ENCODE measurements at regions not wholly inside any gene's neighbourhood (a gene's known extent, or its start where the extent isn't known, plus 50 kb on each side); places are given as distances from the start of the nearest gene placed in this dataset.

DNA sequence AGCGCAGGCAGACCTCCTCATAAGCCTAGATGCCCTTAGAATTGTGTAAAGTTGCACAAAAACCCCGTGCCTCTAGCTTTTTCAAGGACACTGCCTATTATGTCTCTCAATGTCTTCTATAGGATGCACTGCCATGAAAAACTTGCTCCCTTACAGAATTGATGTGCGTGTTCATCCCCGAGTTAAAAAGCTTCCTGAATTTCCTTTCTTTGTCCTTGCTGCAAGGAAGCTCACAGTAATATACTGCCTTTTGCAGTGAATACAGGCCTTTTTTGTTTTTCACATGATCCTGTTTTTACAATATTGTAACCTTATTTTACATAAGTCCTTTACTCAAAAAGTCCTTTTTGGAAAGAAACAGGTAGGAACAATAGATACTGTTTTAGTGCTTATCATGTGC lies 193.0 kb downstream of the TTLL7 start:
- TF ChIP-seq EP300 (IDR thresholded peaks at IDR 0.05) (no peak), POLR2A (IDR thresholded peaks at IDR 0.05; ENCODE audit: low read depth) (no peak), POLR2AphosphoS5 (IDR thresholded peaks at IDR 0.05) (no peak)
- TF ChIP-seq, protein P1, sequence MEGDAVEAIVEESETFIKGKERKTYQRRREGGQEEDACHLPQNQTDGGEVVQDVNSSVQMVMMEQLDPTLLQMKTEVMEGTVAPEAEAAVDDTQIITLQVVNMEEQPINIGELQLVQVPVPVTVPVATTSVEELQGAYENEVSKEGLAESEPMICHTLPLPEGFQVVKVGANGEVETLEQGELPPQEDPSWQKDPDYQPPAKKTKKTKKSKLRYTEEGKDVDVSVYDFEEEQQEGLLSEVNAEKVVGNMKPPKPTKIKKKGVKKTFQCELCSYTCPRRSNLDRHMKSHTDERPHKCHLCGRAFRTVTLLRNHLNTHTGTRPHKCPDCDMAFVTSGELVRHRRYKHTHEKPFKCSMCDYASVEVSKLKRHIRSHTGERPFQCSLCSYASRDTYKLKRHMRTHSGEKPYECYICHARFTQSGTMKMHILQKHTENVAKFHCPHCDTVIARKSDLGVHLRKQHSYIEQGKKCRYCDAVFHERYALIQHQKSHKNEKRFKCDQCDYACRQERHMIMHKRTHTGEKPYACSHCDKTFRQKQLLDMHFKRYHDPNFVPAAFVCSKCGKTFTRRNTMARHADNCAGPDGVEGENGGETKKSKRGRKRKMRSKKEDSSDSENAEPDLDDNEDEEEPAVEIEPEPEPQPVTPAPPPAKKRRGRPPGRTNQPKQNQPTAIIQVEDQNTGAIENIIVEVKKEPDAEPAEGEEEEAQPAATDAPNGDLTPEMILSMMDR (IDR thresholded peaks at IDR 0.05) = no peak
- H3K4me1 ChIP-seq = peaks cover 5 to 19% (median 12%) of the 10 kb centered on the region in 4 donors
- intact Hi-C loops (cut with DNase I) = no loop called here
- no peaks in the 10 kb centered on the region for H3K27me3 ChIP-seq
- 96% methylated on average over 4 of the region's 4 CpGs for WGBS
- H3K9me3 ChIP-seq = no peaks in the 10 kb centered on the region
- H3K27ac ChIP-seq (replicated peaks in 1 of 4) = no peak overlapping the region
- H3K4me3 ChIP-seq = no peak overlapping the region
- H3K36me3 ChIP-seq = no peaks in the 10 kb centered on the region
- DNase-seq (ENCODE audit: extremely low spot score) = no peak

GRCh38 chr1:83802460-83803152 lies 196.3 kb downstream of the TTLL7 start:
- no peak overlapping the region for H3K27ac ChIP-seq (replicated peaks in 1 of 4)
- 72% methylated on average over 8 of the region's 8 CpGs for WGBS

DNA sequence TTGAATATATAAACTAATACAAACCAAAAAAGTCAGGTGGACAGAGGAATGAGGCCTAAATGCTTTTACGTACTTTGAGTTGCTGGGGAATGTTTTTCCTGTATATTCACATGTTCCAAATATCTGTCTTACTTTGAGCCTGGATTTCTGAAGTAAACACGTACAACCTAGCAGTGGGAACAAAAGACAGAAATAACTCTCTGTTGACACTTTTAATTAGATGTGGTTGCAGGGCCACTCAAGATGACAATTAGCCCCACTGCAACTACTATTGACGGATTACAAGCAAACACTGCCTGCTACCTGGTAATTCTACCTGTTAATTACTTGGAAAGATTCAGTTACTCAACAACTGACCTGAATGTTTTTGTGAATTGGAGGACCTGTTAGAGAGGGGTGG lies 196.9 kb downstream of the TTLL7 start:
- Histone ChIP-seq H3K27me3 (no peaks in the 10 kb centered on the region), H3K4me1 (peaks cover 5 to 26% (median 23%) of the 10 kb centered on the region in 4 donors), H3K36me3 (no peaks in the 10 kb centered on the region), H3K4me3 (no peak overlapping the region), H3K9me3 (no peaks in the 10 kb centered on the region), H3K27ac (replicated peaks in 1 of 4) (no peak overlapping the region)
- TF ChIP-seq POLR2AphosphoS5 (IDR thresholded peaks at IDR 0.05) (no peak), EP300 (IDR thresholded peaks at IDR 0.05) (no peak), POLR2A (IDR thresholded peaks at IDR 0.05; ENCODE audit: low read depth) (no peak)
- TF ChIP-seq, protein P1 (IDR thresholded peaks at IDR 0.05) = no peak
- 55% methylated on average over 3 of the region's 3 CpGs for WGBS
- DNase-seq (ENCODE audit: extremely low spot score) = no peak
- intact Hi-C loops (cut with DNase I) = no loop called here

More at GRCh38 chr1:83802460-83803152, 196.3 kb downstream of the TTLL7 start:
- Histone ChIP-seq H3K4me3 (no peak overlapping the region), H3K4me1 (peaks cover 5 to 26% (median 23%) of the 10 kb centered on the region in 4 donors), H3K9me3 (no peaks in the 10 kb centered on the region), H3K27me3 (no peaks in the 10 kb centered on the region), H3K36me3 (no peaks in the 10 kb centered on the region)
- TF ChIP-seq, protein P1 (IDR thresholded peaks at IDR 0.05) = no peak
- TF ChIP-seq EP300 (IDR thresholded peaks at IDR 0.05) (no peak), POLR2A (IDR thresholded peaks at IDR 0.05; ENCODE audit: low read depth) (no peak), POLR2AphosphoS5 (IDR thresholded peaks at IDR 0.05) (no peak)
- intact Hi-C loops (cut with DNase I) = no loop called here
- DNase-seq (ENCODE audit: extremely low spot score) = no peak

DNA sequence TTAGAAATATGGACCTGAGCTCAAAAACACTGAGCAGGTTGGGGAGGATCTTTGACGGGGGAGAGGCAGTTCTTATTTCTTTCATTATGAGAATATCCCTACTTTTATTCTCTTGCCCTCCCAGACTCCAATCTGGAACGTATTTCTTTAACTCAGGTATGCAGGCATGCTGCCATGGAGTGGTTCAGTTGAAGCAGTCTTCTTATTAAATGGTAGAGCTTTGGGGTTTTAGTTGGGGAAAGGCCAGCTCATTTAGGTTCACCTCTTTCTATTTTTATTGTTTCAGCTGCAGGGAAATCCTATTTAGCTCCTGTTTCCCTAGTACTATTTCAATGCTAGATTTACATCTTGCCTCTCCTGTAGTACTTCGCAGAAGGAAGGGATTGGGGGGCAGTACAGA lies 198.9 kb downstream of the TTLL7 start:
- no peaks in the 10 kb centered on the region for H3K36me3 ChIP-seq
- no peak for DNase-seq (ENCODE audit: extremely low spot score)
- H3K4me3 ChIP-seq = no peak overlapping the region
- no peak overlapping the region for H3K27ac ChIP-seq (replicated peaks in 1 of 4)
- peaks cover 5 to 26% (median 23%) of the 10 kb centered on the region in 4 donors for H3K4me1 ChIP-seq
- TF ChIP-seq POLR2A (IDR thresholded peaks at IDR 0.05; ENCODE audit: low read depth) (no peak), EP300 (IDR thresholded peaks at IDR 0.05) (no peak), POLR2AphosphoS5 (IDR thresholded peaks at IDR 0.05) (no peak)
- TF ChIP-seq, protein P1 (IDR thresholded peaks at IDR 0.05) = no peak
- WGBS = 74% methylated on average over 3 of the region's 3 CpGs
- no peaks in the 10 kb centered on the region for H3K9me3 ChIP-seq
- no peaks in the 10 kb centered on the region for H3K27me3 ChIP-seq
- intact Hi-C loops (cut with DNase I) = no loop called here

- peaks cover 5 to 26% (median 23%) of the 10 kb centered on the region in 4 donors for H3K4me1 ChIP-seq
- TF ChIP-seq EP300 (IDR thresholded peaks at IDR 0.05) (no peak), POLR2AphosphoS5 (IDR thresholded peaks at IDR 0.05) (no peak), POLR2A (IDR thresholded peaks at IDR 0.05; ENCODE audit: low read depth) (no peak)
- TF ChIP-seq, protein P1 (IDR thresholded peaks at IDR 0.05) = no peak
- 22% methylated on average over 1 of the region's 1 CpG for WGBS
- H3K9me3 ChIP-seq = no peaks in the 10 kb centered on the region
- intact Hi-C loops (cut with DNase I) = no loop called here
- H3K27me3 ChIP-seq = no peaks in the 10 kb centered on the region
- DNase-seq (ENCODE audit: extremely low spot score) = no peak
- H3K27ac ChIP-seq (replicated peaks in 1 of 4) = no peak overlapping the region
- no peak overlapping the region for H3K4me3 ChIP-seq
- no peaks in the 10 kb centered on the region for H3K36me3 ChIP-seq
Measured at GRCh38 chr1:83799594-83799993, 199.3 kb downstream of the TTLL7 start.
